ENCODE measurements at regions not wholly inside any gene's neighbourhood (a gene's known extent, or its start where the extent isn't known, plus 50 kb on each side); places are given as distances from the start of the nearest gene placed in this dataset.
"Not testable (repeated sequence)": the region's sequence is repeated elsewhere in the genome, so short reads cannot be mapped to it uniquely, and the experiment has no call there.

GRCh38 chr3:18092726-18093125, 332.4 kb downstream of the SATB1 start:
- H3K27me3 Mint-ChIP-seq = peaks cover 0 to 7% (median 7%) of the 10 kb centered on the region in 3 donors
- DNase-seq (no peak), ATAC-seq (ENCODE audit: low read depth in 2 of 2) (no peak)
- H3K4me3 Mint-ChIP-seq = no peak overlapping the region
- H3K4me1 Mint-ChIP-seq = peaks cover 0 to 3% (median 0%) of the 10 kb centered on the region in 3 donors
- H3K36me3 Mint-ChIP-seq = peaks cover 0 to 12% of the 10 kb centered on the region in 2 donors
- no peak overlapping the region for H3K27ac Mint-ChIP-seq
- H3K9me3 Mint-ChIP-seq = peaks cover 1 to 22% (median 4%) of the 10 kb centered on the region in 7 donors

- no peak for DNase-seq
- ATAC-seq (ENCODE audit: low read depth in 2 of 2) = no peak
- Mint-ChIP-seq H3K27me3 (peaks cover 3 to 11% (median 11%) of the 10 kb centered on the region in 3 donors), H3K27ac (no peak overlapping the region), H3K9me3 (peaks cover 0 to 9% (median 0%) of the 10 kb centered on the region in 7 donors), H3K4me3 (no peak overlapping the region), H3K36me3 (no peaks in the 10 kb centered on the region), H3K4me1 (peaks cover 0 to 4% (median 0%) of the 10 kb centered on the region in 3 donors)
Measured at GRCh38 chr3:18090377-18090776, 334.8 kb downstream of the SATB1 start.

GRCh38 chr3:18087988-18088387, 337.2 kb downstream of the SATB1 start:
- DNase-seq (no peak), ATAC-seq (ENCODE audit: low read depth in 2 of 2) (no peak)
- peaks cover 6 to 16% (median 15%) of the 10 kb centered on the region in 3 donors for H3K27me3 Mint-ChIP-seq
- H3K36me3 Mint-ChIP-seq = no peaks in the 10 kb centered on the region
- no peak overlapping the region for H3K4me3 Mint-ChIP-seq
- H3K4me1 Mint-ChIP-seq = peaks cover 0 to 4% (median 0%) of the 10 kb centered on the region in 3 donors
- H3K9me3 Mint-ChIP-seq = peaks cover 0 to 2% (median 0%) of the 10 kb centered on the region in 7 donors
- H3K27ac Mint-ChIP-seq = peak overlapping the region in 1 of 6 donors; percentile 39

GRCh38 chr3:18086760-18087159, 338.4 kb downstream of the SATB1 start:
- Mint-ChIP-seq H3K27ac (no peak overlapping the region), H3K4me3 (no peak overlapping the region), H3K36me3 (no peaks in the 10 kb centered on the region), H3K27me3 (peaks cover 6 to 16% (median 15%) of the 10 kb centered on the region in 3 donors), H3K9me3 (peaks cover 0 to 2% (median 0%) of the 10 kb centered on the region in 7 donors), H3K4me1 (peaks cover 0 to 4% (median 0%) of the 10 kb centered on the region in 3 donors)
- DNase-seq (no peak), ATAC-seq (ENCODE audit: low read depth in 2 of 2) (no peak)

GRCh38 chr3:18086078-18086477, 339.1 kb downstream of the SATB1 start:
- ATAC-seq (ENCODE audit: low read depth in 2 of 2) (no peak), DNase-seq (no peak)
- Mint-ChIP-seq H3K4me3 (no peak overlapping the region), H3K9me3 (peaks cover 0 to 2% (median 0%) of the 10 kb centered on the region in 7 donors), H3K27ac (no peak overlapping the region), H3K4me1 (peaks cover 0 to 4% (median 0%) of the 10 kb centered on the region in 3 donors), H3K27me3 (peaks cover 6 to 16% (median 15%) of the 10 kb centered on the region in 3 donors), H3K36me3 (no peaks in the 10 kb centered on the region)

GRCh38 chr3:18085429-18085828, 339.7 kb downstream of the SATB1 start:
- H3K27me3 Mint-ChIP-seq = peaks cover 6 to 16% (median 15%) of the 10 kb centered on the region in 3 donors
- H3K27ac Mint-ChIP-seq = no peak overlapping the region
- H3K4me1 Mint-ChIP-seq = peaks cover 0 to 4% (median 0%) of the 10 kb centered on the region in 3 donors
- DNase-seq (no peak), ATAC-seq (ENCODE audit: low read depth in 2 of 2) (no peak)
- no peaks in the 10 kb centered on the region for H3K36me3 Mint-ChIP-seq
- peaks cover 0 to 2% (median 0%) of the 10 kb centered on the region in 7 donors for H3K9me3 Mint-ChIP-seq
- peak overlapping the region in 1 of 8 donors; percentile 4 for H3K4me3 Mint-ChIP-seq

- not testable (repeated sequence) for H3K27ac Mint-ChIP-seq; H3K4me1 Mint-ChIP-seq; ATAC-seq (ENCODE audit: low read depth in 2 of 2); DNase-seq; H3K9me3 Mint-ChIP-seq; H3K4me3 Mint-ChIP-seq; H3K36me3 Mint-ChIP-seq
- peaks cover 6 to 15% (median 9%) of the 10 kb centered on the region in 3 donors for H3K27me3 Mint-ChIP-seq
Measured at GRCh38 chr3:18083273-18083590, 340.8 kb upstream of the TBC1D5 start.

GRCh38 chr3:18082551-18083272, 340.3 kb upstream of the TBC1D5 start:
- DNase-seq (no peak), ATAC-seq (ENCODE audit: low read depth in 2 of 2) (no peak)
- Mint-ChIP-seq H3K27me3 (peaks cover 6 to 12% (median 9%) of the 10 kb centered on the region in 3 donors), H3K36me3 (no peaks in the 10 kb centered on the region), H3K4me1 (peaks cover 0 to 5% (median under 1%) of the 10 kb centered on the region in 3 donors), H3K4me3 (no peak overlapping the region), H3K9me3 (peaks cover 0 to 2% (median 0%) of the 10 kb centered on the region in 7 donors), H3K27ac (peak overlapping the region in 1 of 6 donors; percentile 1)

GRCh38 chr3:18080198-18080689, 337.8 kb upstream of the TBC1D5 start:
- Mint-ChIP-seq H3K4me3 (no peak overlapping the region), H3K36me3 (no peaks in the 10 kb centered on the region), H3K27me3 (peaks cover 4 to 17% (median 10%) of the 10 kb centered on the region in 3 donors), H3K4me1 (peaks cover 0 to 18% (median 4%) of the 10 kb centered on the region in 3 donors), H3K27ac (no peak overlapping the region), H3K9me3 (peaks cover 0 to 2% (median 0%) of the 10 kb centered on the region in 7 donors)
- no peak for DNase-seq
- ATAC-seq (ENCODE audit: low read depth in 2 of 2) = no peak

GRCh38 chr3:18079739-18080138, 337.3 kb upstream of the TBC1D5 start:
- Mint-ChIP-seq H3K27me3 (peaks cover 0 to 14% (median 8%) of the 10 kb centered on the region in 3 donors), H3K27ac (peak overlapping the region in 1 of 6 donors; percentile 0), H3K9me3 (peaks cover 0 to 2% (median 0%) of the 10 kb centered on the region in 7 donors), H3K4me1 (peaks cover 0 to 18% (median 4%) of the 10 kb centered on the region in 3 donors), H3K36me3 (no peaks in the 10 kb centered on the region), H3K4me3 (no peak overlapping the region)
- DNase-seq (no peak), ATAC-seq (ENCODE audit: low read depth in 2 of 2) (no peak)

- DNase-seq (no peak), ATAC-seq (ENCODE audit: low read depth in 2 of 2) (no peak)
- Mint-ChIP-seq H3K4me1 (peaks cover 0 to 18% (median 4%) of the 10 kb centered on the region in 3 donors), H3K27ac (no peak overlapping the region), H3K36me3 (no peaks in the 10 kb centered on the region), H3K9me3 (peaks cover 0 to 2% (median 0%) of the 10 kb centered on the region in 7 donors), H3K4me3 (no peak overlapping the region), H3K27me3 (peaks cover 0 to 14% (median 8%) of the 10 kb centered on the region in 3 donors)
Measured at GRCh38 chr3:18079062-18079461, 336.6 kb upstream of the TBC1D5 start.

GRCh38 chr3:18077128-18077840, 334.9 kb upstream of the TBC1D5 start:
- Mint-ChIP-seq H3K4me1 (peaks cover 0 to 18% (median 4%) of the 10 kb centered on the region in 3 donors), H3K36me3 (no peaks in the 10 kb centered on the region), H3K9me3 (no peaks in the 10 kb centered on the region), H3K27ac (peak overlapping the region in 1 of 6 donors; percentile 8), H3K27me3 (peaks cover 0 to 14% (median 8%) of the 10 kb centered on the region in 3 donors), H3K4me3 (no peak overlapping the region)
- no peak for ATAC-seq (ENCODE audit: low read depth in 2 of 2)
- no peak for DNase-seq

GRCh38 chr3:18076301-18076700, 333.9 kb upstream of the TBC1D5 start:
- no peaks in the 10 kb centered on the region for H3K36me3 Mint-ChIP-seq
- no peak for ATAC-seq (ENCODE audit: low read depth in 2 of 2)
- H3K27me3 Mint-ChIP-seq = peaks cover 0 to 14% (median 8%) of the 10 kb centered on the region in 3 donors
- peaks cover 0 to 18% (median 4%) of the 10 kb centered on the region in 3 donors for H3K4me1 Mint-ChIP-seq
- no peak overlapping the region for H3K27ac Mint-ChIP-seq
- H3K9me3 Mint-ChIP-seq = no peaks in the 10 kb centered on the region
- no peak for DNase-seq
- H3K4me3 Mint-ChIP-seq = no peak overlapping the region

All from naive B cell (primary cell).